ENCODE measurements at regions not wholly inside any gene's neighbourhood (a gene's known extent, or its start where the extent isn't known, plus 50 kb on each side); places are given as distances from the start of the nearest gene placed in this dataset.
"Not testable (repeated sequence)": the region's sequence is repeated elsewhere in the genome, so short reads cannot be mapped to it uniquely, and the experiment has no call there.

- DNase-seq (ENCODE audit: low spot score): no peak
Observed at GRCh38 chr7:120014925-120015465, 258.0 kb upstream of the KCND2 start.

GRCh38 chr7:120021085-120021484 is 251.9 kb upstream of the KCND2 start:
- no peak for DNase-seq (ENCODE audit: low spot score)

- DNase-seq (ENCODE audit: low spot score): no peak
Observed at GRCh38 chr7:120023494-120024167, 249.3 kb upstream of the KCND2 start.

GRCh38 chr7:120028636-120029035 is 244.3 kb upstream of the KCND2 start:
- DNase-seq (ENCODE audit: low spot score): no peak

GRCh38 chr7:120030876-120031275 is 242.1 kb upstream of the KCND2 start:
- DNase-seq (ENCODE audit: low spot score): no peak

GRCh38 chr7:120033114-120033513 is 239.9 kb upstream of the KCND2 start:
- no peak for DNase-seq (ENCODE audit: low spot score)

- DNase-seq (ENCODE audit: low spot score): no peak
Observed at GRCh38 chr7:120039138-120039537, 233.8 kb upstream of the KCND2 start.

- DNase-seq (ENCODE audit: low spot score): no peak
Observed at GRCh38 chr7:120041798-120042197, 231.2 kb upstream of the KCND2 start.

GRCh38 chr7:120043250-120043649 is 229.7 kb upstream of the KCND2 start:
- no peak for DNase-seq (ENCODE audit: low spot score)

- DNase-seq (ENCODE audit: low spot score): peak; percentile 94
Observed at GRCh38 chr7:120052884-120053382, 220.0 kb upstream of the KCND2 start.

GRCh38 chr7:120053390-120053961 is 219.5 kb upstream of the KCND2 start:
- no peak for DNase-seq (ENCODE audit: low spot score)

- no peak for DNase-seq (ENCODE audit: low spot score)
Observed at GRCh38 chr7:120054376-120055100, 218.4 kb upstream of the KCND2 start.

GRCh38 chr7:120055300-120055699 is 217.7 kb upstream of the KCND2 start:
- peak; percentile 95 for DNase-seq (ENCODE audit: low spot score)

- DNase-seq (ENCODE audit: low spot score): no peak
Observed at GRCh38 chr7:120056227-120056626, 216.7 kb upstream of the KCND2 start.

GRCh38 chr7:120059641-120060040 is 213.3 kb upstream of the KCND2 start:
- no peak for DNase-seq (ENCODE audit: low spot score)

GRCh38 chr7:120060281-120060680 is 212.7 kb upstream of the KCND2 start:
- no peak for DNase-seq (ENCODE audit: low spot score)

GRCh38 chr7:120060875-120061274 is 212.1 kb upstream of the KCND2 start:
- no peak for DNase-seq (ENCODE audit: low spot score)

- no peak for DNase-seq (ENCODE audit: low spot score)
Observed at GRCh38 chr7:120064565-120064964, 208.4 kb upstream of the KCND2 start.

GRCh38 chr7:120066898-120067297 is 206.1 kb upstream of the KCND2 start:
- DNase-seq (ENCODE audit: low spot score): not testable (repeated sequence)

- DNase-seq (ENCODE audit: low spot score): no peak
Observed at GRCh38 chr7:120070201-120070600, 202.8 kb upstream of the KCND2 start.

GRCh38 chr7:120077777-120078176 is 195.2 kb upstream of the KCND2 start:
- DNase-seq (ENCODE audit: low spot score): no peak

GRCh38 chr7:120079022-120079421 is 194.0 kb upstream of the KCND2 start:
- no peak for DNase-seq (ENCODE audit: low spot score)

GRCh38 chr7:120079704-120080103 is 193.3 kb upstream of the KCND2 start:
- DNase-seq (ENCODE audit: low spot score): no peak

Data from kidney tubule cell (primary cell).